Endothelial cell of umbilical vein (primary cell): ENCODE measurements at regions not wholly inside any gene's neighbourhood (a gene's known extent, or its start where the extent isn't known, plus 50 kb on each side); places are given as distances from the start of the nearest gene placed in this dataset.
A peak's percentile ranks its signal among the peaks of the same experiment; 100 is the strongest.

Experiments
- BruUV-seq: library from RNA; stranded (reverse); fragments of 400-500 nt; replicated peaks from 2 replicates; lab custom pipeline; 2021; lab: Mats Ljungman, UMichigan
- CTCF ChIA-PET: fragments of 300-600, 350-600 bp; sonication (Branson Sonifier 250); formaldehyde crosslinking; loops from one replicate; lab custom pipeline; 2021; ENCODE audit warnings: antibody characterized with exemption, inconsistent platforms; lab: Charles Lee
- POLR2A ChIA-PET: fragments of 300-600, 350-600 bp; sonication (Branson Sonifier 250); formaldehyde crosslinking; loops from one replicate; lab custom pipeline; 2021; ENCODE audit warnings: antibody characterized with exemption, inconsistent platforms; lab: Charles Lee
- DNase-seq: peaks from one replicate; pipeline ENCODE4 v3.0.0-alpha.2; 2011; ENCODE audit warnings: low read depth, low spot score
- FAIRE-seq: peaks from 2 replicates; lab custom pipeline; 2011; peaks lifted over from hg19 to GRCh38; lab: Jason Lieb, UNC
- H2AFZ ChIP-seq: 2 replicates; pipeline ENCODE4 v1.6.0; 2012; ENCODE audit warnings: low read depth, low read length, control low read depth, inconsistent platforms
- H3K27ac ChIP-seq: 2 replicates; pipeline ENCODE4 v1.5.1; 2011; ENCODE audit warnings: low read depth, mild to moderate bottlenecking, control low read depth, low read length, moderate library complexity; ENCODE audit not compliant: insufficient read depth
- H3K27me3 ChIP-seq, 2 experiments: 2 replicates each; pipeline versions ENCODE4 v1.6.0 to v1.6.1; 2011; ENCODE audit warnings: low read length in 2 of 2, mixed read lengths in 1 of 2; ENCODE audit not compliant: control insufficient read depth in 2 of 2, insufficient read depth in 2 of 2
- H3K36me3 ChIP-seq, 2 experiments: 2 replicates in 1 of 2; 3 replicates in 1 of 2; pipeline ENCODE4 v1.5.1; 2011; ENCODE audit warnings: low read length in 2 of 2, mild to moderate bottlenecking in 1 of 2, moderate library complexity in 1 of 2; ENCODE audit not compliant: control insufficient read depth in 2 of 2, insufficient read depth in 2 of 2; ENCODE audit errors: extremely low read depth in 1 of 2
- H3K4me1 ChIP-seq: 3 replicates; pipeline ENCODE4 v1.5.1; 2011; ENCODE audit warnings: mild to moderate bottlenecking, low read length; ENCODE audit not compliant: control insufficient read depth, insufficient read depth; ENCODE audit errors: extremely low read depth
- H3K4me2 ChIP-seq: 2 replicates; pipeline ENCODE4 v1.6.1; 2011; ENCODE audit warnings: low read length, control low read depth, mixed read lengths; ENCODE audit not compliant: insufficient read depth
- H3K4me3 ChIP-seq, 3 experiments: fragments of 200-600 bp in 1 of 3; sonication (generic), shearing (Covaris generic) in 1 of 3; replicated peaks in 1 of 3; 2 replicates each; pipeline ENCODE4 v1.5.1; 2011 to 2016; ENCODE audit warnings: control low read depth in 3 of 3, low read length in 3 of 3, mild to moderate bottlenecking in 2 of 3, inconsistent platforms in 1 of 3, low read depth in 1 of 3, moderate library complexity in 1 of 3; ENCODE audit not compliant: insufficient read depth in 1 of 3
- H3K79me2 ChIP-seq: 2 replicates; pipeline ENCODE4 v1.6.0; 2012; ENCODE audit warnings: low read length, inconsistent platforms; ENCODE audit not compliant: control insufficient read depth, insufficient read depth
- H3K9ac ChIP-seq: replicated peaks from 2 replicates; pipeline ENCODE3; 2011; ENCODE audit warnings: low read length, control low read depth; ENCODE audit not compliant: insufficient read depth; ENCODE audit errors: extremely low read depth
- H3K9me1 ChIP-seq: replicated peaks from 3 replicates; pipeline ENCODE4 v1.6.0; 2011; ENCODE audit warnings: mild to moderate bottlenecking, low read length; ENCODE audit not compliant: control insufficient read depth, insufficient read depth; ENCODE audit errors: extremely low read depth
- H3K9me3 ChIP-seq: replicated peaks from 2 replicates; pipeline ENCODE4 v1.5.1; 2012; ENCODE audit warnings: low read length, inconsistent platforms; ENCODE audit not compliant: control insufficient read depth, insufficient read depth
- H4K20me1 ChIP-seq: replicated peaks from 2 replicates; pipeline ENCODE3; 2011; ENCODE audit warnings: mild to moderate bottlenecking, low read length; ENCODE audit not compliant: control insufficient read depth, insufficient read depth; ENCODE audit errors: extremely low read depth
- CTCF ChIP-seq, 2 donors: IDR thresholded peaks; 1 replicate in 1 of 2; 2 replicates in 1 of 2; pipeline ENCODE4 v1.5.1; 2011; ENCODE audit warnings: low read length in 2 of 2, mild to moderate bottlenecking in 2 of 2, moderate library complexity in 2 of 2, control low read depth in 1 of 2, inconsistent platforms in 1 of 2, low read depth in 1 of 2; ENCODE audit not compliant: insufficient read depth in 1 of 2; ENCODE audit errors: extremely low read depth in 1 of 2
- EZH2 ChIP-seq: IDR thresholded peaks from 2 replicates; pipeline ENCODE4 v1.6.1; 2012; ENCODE audit warnings: borderline replicate concordance, low read depth, mild to moderate bottlenecking, moderate library complexity, low read length, inconsistent platforms; ENCODE audit not compliant: severe bottlenecking
- FOS ChIP-seq: IDR thresholded peaks from 2 replicates; pipeline ENCODE4 v1.6.1; 2011; ENCODE audit warnings: mild to moderate bottlenecking, low read length, moderate library complexity, borderline replicate concordance; ENCODE audit not compliant: insufficient read depth
- GATA2 ChIP-seq: IDR thresholded peaks from 2 replicates; pipeline ENCODE4 v1.7.0; 2011; ENCODE audit warnings: low read depth, mild to moderate bottlenecking, moderate library complexity, mixed read lengths, low read length; ENCODE audit not compliant: insufficient read length, insufficient read depth
- JUN ChIP-seq: IDR thresholded peaks from 2 replicates; pipeline ENCODE4 v1.6.1; 2011; ENCODE audit warnings: borderline replicate concordance, low read depth; ENCODE audit not compliant: insufficient read length, insufficient read depth
- MAX ChIP-seq: IDR thresholded peaks from 2 replicates; pipeline ENCODE4 v1.6.1; 2011; ENCODE audit not compliant: insufficient read depth, insufficient read length
- POLR2A ChIP-seq: IDR thresholded peaks from 2 replicates; pipeline ENCODE4 v1.6.1; 2012; ENCODE audit warnings: low read depth, mild to moderate bottlenecking, control low read depth, low read length
- POLR2AphosphoS5 ChIP-seq: IDR thresholded peaks from 2 replicates; pipeline ENCODE4 v1.6.1; 2012; ENCODE audit warnings: low read depth, mild to moderate bottlenecking, control low read depth, low read length, moderate library complexity; ENCODE audit not compliant: insufficient read depth
- dilution Hi-C: fragments of 300-500 bp; cut with MboI; formaldehyde crosslinking; loops from one replicate; pipeline ENCODE4 v1.15.0; 2019; ENCODE audit warnings: low sequenced_read_pairs; ENCODE audit not compliant: extremely low pct_ligation_motif_present
- intact Hi-C: fragments of 100-400 bp; cut with micrococcal nuclease; formaldehyde crosslinking; loops from one replicate; pipeline ENCODE4 v1.10.0; 2022

- DNase-seq (peak; percentile 30), FAIRE-seq (peak; percentile 58)
- Histone ChIP-seq H3K27me3 (no peaks in the 10 kb centered on the region), H4K20me1 (no peaks in the 10 kb centered on the region), H3K4me3 (no peak overlapping the region), H3K79me2 (no peaks in the 10 kb centered on the region), H3K9me1 (no peaks in the 10 kb centered on the region), H3K36me3 (no peaks in the 10 kb centered on the region), H3K9me3 (no peaks in the 10 kb centered on the region), H3K4me2 (peak overlapping the region; percentile 2), H2AFZ (no peak overlapping the region), H3K9ac (no peak overlapping the region), H3K27ac (no peak overlapping the region), H3K4me1 (peaks cover 11% of the 10 kb centered on the region)
- intact Hi-C loops (no loop called here), dilution Hi-C loops (no loop called here)
- no TSS peak for BruUV-seq
- TF ChIP-seq JUN (no peak), GATA2 (no peak), FOS (peak; percentile 39), POLR2A (no peak), CTCF (IDR thresholded peaks at IDR 0.05; ENCODE audit: extremely low read depth in 1 of 2, insufficient read depth in 1 of 2, low read depth in 1 of 2, low read length in 2 of 2) (no peak), POLR2AphosphoS5 (no peak), EZH2 (no peak), MAX (no peak)
- POLR2A ChIA-PET: no interaction called here
- CTCF ChIA-PET: interaction anchor here (1.3 to 1.4 kb wide), 2 partner anchors 11 to 66 kb away, joined by 3 to 4 read pairs; no protein-coding TSS in a partner anchor
Measured at GRCh38 chr4:123055943-123056342, 133.5 kb upstream of the NUDT6 start.
